SK-N-SH (cell line): ENCODE measurements at regions not wholly inside any gene's neighbourhood (a gene's known extent, or its start where the extent isn't known, plus 50 kb on each side); places are given as distances from the start of the nearest gene placed in this dataset.
A peak's percentile ranks its signal among the peaks of the same experiment; 100 is the strongest.

Experiments used
- CTCF ChIA-PET: fragments of 300-600, 350-600 bp; formaldehyde crosslinking; extraction: SDS; loops from one replicate; lab custom pipeline; 2021; lab: Yijun Ruan, JAX
- POLR2A ChIA-PET: fragments of 350-600 bp; sonication (Branson Sonifier 250); formaldehyde crosslinking; extraction: SDS; loops from one replicate; lab custom pipeline; 2020; ENCODE audit warnings: antibody characterized with exemption, inconsistent platforms; lab: Yijun Ruan, JAX
- DNase-seq: peaks from one replicate; pipeline ENCODE4 v3.0.0; 2012
- H2AFZ ChIP-seq: fragments of 200-600 bp; sonication (generic); 2 replicates; pipeline ENCODE4 v1.8.1; 2016; ENCODE audit warnings: antibody characterized with exemption, mild to moderate bottlenecking, low read depth
- H3F3A ChIP-seq: fragments of 200-600 bp; sonication (generic); replicated peaks from 2 replicates; pipeline ENCODE3; 2016; ENCODE audit warnings: antibody characterized with exemption, mild to moderate bottlenecking; ENCODE audit not compliant: insufficient read depth
- H3K27ac ChIP-seq, 2 experiments: fragments of 200-500 bp in 1 of 2; fragments of 200-600 bp in 1 of 2; sonication (Bioruptor generic) in 1 of 2; sonication (generic), shearing (Covaris generic) in 1 of 2; 2 replicates each; pipeline versions ENCODE4 v1.5.1 to v1.6.1; 2014 to 2016; ENCODE audit warnings: low read depth in 2 of 2, inconsistent platforms in 1 of 2, low read length in 1 of 2, mild to moderate bottlenecking in 1 of 2, mixed read lengths in 1 of 2
- H3K27me3 ChIP-seq: fragments of 200-600 bp; sonication (generic), shearing (Covaris generic); 2 replicates; pipeline ENCODE4 v1.6.1; 2016; ENCODE audit warnings: mixed run types; ENCODE audit not compliant: insufficient read depth
- H3K36me3 ChIP-seq, 2 experiments: fragments of 200-500 bp in 1 of 2; fragments of 200-600 bp in 1 of 2; sonication (Bioruptor generic) in 1 of 2; sonication (generic) in 1 of 2; replicated peaks in 1 of 2; 2 replicates each; pipeline versions ENCODE3 to v1.5.1; 2014 to 2016; ENCODE audit warnings: low read length in 1 of 2, mild to moderate bottlenecking in 1 of 2; ENCODE audit not compliant: insufficient read depth in 2 of 2, control insufficient read depth in 1 of 2
- H3K4me1 ChIP-seq, 2 experiments: fragments of 200-500 bp in 1 of 2; fragments of 200-600 bp in 1 of 2; sonication (Bioruptor generic) in 1 of 2; sonication (generic), shearing (Covaris generic) in 1 of 2; 2 replicates each; pipeline versions ENCODE4 v1.5.1 to v1.6.1; 2014 to 2016; ENCODE audit warnings: low read depth in 1 of 2, low read length in 1 of 2, mixed run types in 1 of 2; ENCODE audit not compliant: insufficient read depth in 2 of 2, control insufficient read depth in 1 of 2
- H3K4me2 ChIP-seq: fragments of 200-600 bp; sonication (generic), shearing (Covaris generic); 2 replicates; pipeline ENCODE4 v1.6.1; 2017; ENCODE audit warnings: mixed run types
- H3K4me3 ChIP-seq, 2 experiments: fragments of 200-500 bp in 1 of 2; fragments of 200-600 bp in 1 of 2; sonication (Bioruptor generic) in 1 of 2; sonication (generic), shearing (Covaris generic) in 1 of 2; 2 replicates each; pipeline versions ENCODE4 v1.5.1 to v1.8.1; 2014 to 2016; ENCODE audit warnings: low read depth in 2 of 2, inconsistent platforms in 1 of 2, low read length in 1 of 2, mild to moderate bottlenecking in 1 of 2, mixed read lengths in 1 of 2, moderate library complexity in 1 of 2
- H3K79me2 ChIP-seq: fragments of 200-600 bp; sonication (generic); 2 replicates; pipeline ENCODE4 v1.8.1; 2017; ENCODE audit warnings: mild to moderate bottlenecking; ENCODE audit not compliant: insufficient read depth
- H3K9ac ChIP-seq: fragments of 200-600 bp; sonication (generic); 2 replicates; pipeline ENCODE4 v1.6.1; 2017; ENCODE audit warnings: mixed run types
- H3K9me2 ChIP-seq: fragments of 200-600 bp; sonication (generic); 2 replicates; pipeline ENCODE4 v1.6.1; 2017; ENCODE audit warnings: mixed run types
- H3K9me3 ChIP-seq: fragments of 200-600 bp; sonication (generic); 2 replicates; pipeline ENCODE4 v1.6.1; 2017; ENCODE audit warnings: mixed run types, mild to moderate bottlenecking, moderate library complexity
- H4K20me1 ChIP-seq: fragments of 200-600 bp; sonication (generic); 2 replicates; pipeline ENCODE4 v1.6.1; 2017; ENCODE audit warnings: mild to moderate bottlenecking, mixed run types; ENCODE audit not compliant: insufficient read depth
- EP300 ChIP-seq, 2 experiments: IDR thresholded peaks; 2 replicates each; pipeline versions ENCODE4 v1.4.0 to v1.6.1; 2012; ENCODE audit warnings: borderline replicate concordance in 1 of 2, low read depth in 1 of 2, low read length in 1 of 2
- EZH2phosphoT487 ChIP-seq: fragments of 200-600 bp; sonication (generic); IDR thresholded peaks from 2 replicates; pipeline ENCODE4 v1.6.1; 2017; ENCODE audit warnings: low read depth, mixed run types, mild to moderate bottlenecking, antibody characterized with exemption, moderate library complexity, borderline replicate concordance
- FOSL2 ChIP-seq: IDR thresholded peaks from 2 replicates; pipeline ENCODE4 v1.4.0; 2012; ENCODE audit warnings: low read depth, mild to moderate bottlenecking, moderate library complexity, borderline replicate concordance
- IRF3 ChIP-seq: fragments of 150-350 bp; IDR thresholded peaks from 2 replicates; pipeline ENCODE4 v1.6.1; 2016; ENCODE audit warnings: mild to moderate bottlenecking, low read depth, low read length
- NRF1 ChIP-seq: IDR thresholded peaks from 2 replicates; pipeline ENCODE4 v1.6.1; 2012; ENCODE audit warnings: low read depth, mild to moderate bottlenecking, low read length
- POLR2AphosphoS5 ChIP-seq: IDR thresholded peaks from 2 replicates; pipeline ENCODE4 v1.6.1; 2012; ENCODE audit warnings: low read depth, low read length
- RAD21 ChIP-seq: IDR thresholded peaks from 2 replicates; pipeline ENCODE4 v1.6.1; 2012; ENCODE audit warnings: mild to moderate bottlenecking, low read length
- SMC3 ChIP-seq: IDR thresholded peaks from 2 replicates; pipeline ENCODE4 v1.6.1; 2012; ENCODE audit warnings: low read depth, low read length, improper control_type of control experiment
- TCF12 ChIP-seq: IDR thresholded peaks from 2 replicates; pipeline ENCODE4 v1.4.0; 2012
- WGBS: methylation state at CpG from one replicate; pipeline ENCODE4 v1.1.6; 2017; ENCODE audit warnings: low lambda C conversion rate; 5-methylcytosine and 5-hydroxymethylcytosine counted together
- TF ChIP-seq, protein P1 (sequence below): fragments of 200-600 bp; sonication (generic); IDR thresholded peaks from 2 replicates; pipeline ENCODE4 v1.6.1; 2017; ENCODE audit warnings: antibody characterized with exemption, mild to moderate bottlenecking, moderate library complexity
- TF ChIP-seq, protein P2 (sequence below): fragments of 150-350 bp; IDR thresholded peaks from 2 replicates; pipeline ENCODE4 v1.6.1; 2017; ENCODE audit warnings: antibody characterized with exemption, low read length, low read depth, borderline replicate concordance
- TF ChIP-seq, protein P3 (sequence below): IDR thresholded peaks from 2 replicates; pipeline ENCODE4 v1.4.0; 2012; ENCODE audit warnings: low read depth, borderline replicate concordance

- H3K4me1 ChIP-seq, result peaks cover 2 to 4% of the 10 kb centered on the region in 2 experiments; a peak in 3 of 4 replicates
- H3K4me3 ChIP-seq, result no peak overlapping the region
- TF ChIP-seq EZH2phosphoT487 (no peak), POLR2AphosphoS5 (no peak), FOSL2 (no peak), NRF1 (no peak), TCF12 (no peak), IRF3 (no peak), EP300 (IDR thresholded peaks at IDR 0.05; ENCODE audit: borderline replicate concordance in 1 of 2, low read depth in 1 of 2, low read length in 1 of 2) (no peak), RAD21 (peak; percentile 68), SMC3 (peak; percentile 54)
- TF ChIP-seq, protein P1, sequence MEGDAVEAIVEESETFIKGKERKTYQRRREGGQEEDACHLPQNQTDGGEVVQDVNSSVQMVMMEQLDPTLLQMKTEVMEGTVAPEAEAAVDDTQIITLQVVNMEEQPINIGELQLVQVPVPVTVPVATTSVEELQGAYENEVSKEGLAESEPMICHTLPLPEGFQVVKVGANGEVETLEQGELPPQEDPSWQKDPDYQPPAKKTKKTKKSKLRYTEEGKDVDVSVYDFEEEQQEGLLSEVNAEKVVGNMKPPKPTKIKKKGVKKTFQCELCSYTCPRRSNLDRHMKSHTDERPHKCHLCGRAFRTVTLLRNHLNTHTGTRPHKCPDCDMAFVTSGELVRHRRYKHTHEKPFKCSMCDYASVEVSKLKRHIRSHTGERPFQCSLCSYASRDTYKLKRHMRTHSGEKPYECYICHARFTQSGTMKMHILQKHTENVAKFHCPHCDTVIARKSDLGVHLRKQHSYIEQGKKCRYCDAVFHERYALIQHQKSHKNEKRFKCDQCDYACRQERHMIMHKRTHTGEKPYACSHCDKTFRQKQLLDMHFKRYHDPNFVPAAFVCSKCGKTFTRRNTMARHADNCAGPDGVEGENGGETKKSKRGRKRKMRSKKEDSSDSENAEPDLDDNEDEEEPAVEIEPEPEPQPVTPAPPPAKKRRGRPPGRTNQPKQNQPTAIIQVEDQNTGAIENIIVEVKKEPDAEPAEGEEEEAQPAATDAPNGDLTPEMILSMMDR, result peak; percentile 68
- TF ChIP-seq, protein P2, sequence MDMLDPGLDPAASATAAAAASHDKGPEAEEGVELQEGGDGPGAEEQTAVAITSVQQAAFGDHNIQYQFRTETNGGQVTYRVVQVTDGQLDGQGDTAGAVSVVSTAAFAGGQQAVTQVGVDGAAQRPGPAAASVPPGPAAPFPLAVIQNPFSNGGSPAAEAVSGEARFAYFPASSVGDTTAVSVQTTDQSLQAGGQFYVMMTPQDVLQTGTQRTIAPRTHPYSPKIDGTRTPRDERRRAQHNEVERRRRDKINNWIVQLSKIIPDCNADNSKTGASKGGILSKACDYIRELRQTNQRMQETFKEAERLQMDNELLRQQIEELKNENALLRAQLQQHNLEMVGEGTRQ, result no peak
- TF ChIP-seq, protein P3, sequence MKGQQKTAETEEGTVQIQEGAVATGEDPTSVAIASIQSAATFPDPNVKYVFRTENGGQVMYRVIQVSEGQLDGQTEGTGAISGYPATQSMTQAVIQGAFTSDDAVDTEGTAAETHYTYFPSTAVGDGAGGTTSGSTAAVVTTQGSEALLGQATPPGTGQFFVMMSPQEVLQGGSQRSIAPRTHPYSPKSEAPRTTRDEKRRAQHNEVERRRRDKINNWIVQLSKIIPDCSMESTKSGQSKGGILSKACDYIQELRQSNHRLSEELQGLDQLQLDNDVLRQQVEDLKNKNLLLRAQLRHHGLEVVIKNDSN, result no peak
- TF ChIP-seq, all 33 proteins: peak for 3
- POLR2A ChIA-PET, result interaction anchor here (0.6 kb wide), 1 partner anchor 712 kb away, joined by 4 read pairs; no protein-coding TSS in a partner anchor
- CTCF ChIA-PET, result interaction anchor here (0.7 to 2.1 kb wide), 13 partner anchors 10 to 1940 kb away, joined by 3 to 11 read pairs (median 4); no protein-coding TSS in a partner anchor
- no peaks in the 10 kb centered on the region for H3K9me3 ChIP-seq
- WGBS, result 84% methylated on average over 6 of the region's 6 CpGs
- no peaks in the 10 kb centered on the region for H3K79me2 ChIP-seq
- peak; percentile 14 for DNase-seq
- no peak overlapping the region for H2AFZ ChIP-seq
- H3K9ac ChIP-seq, result no peak overlapping the region
- no peaks in the 10 kb centered on the region for H4K20me1 ChIP-seq
- no peaks in the 10 kb centered on the region for H3K36me3 ChIP-seq
- H3K27me3 ChIP-seq, result no peaks in the 10 kb centered on the region
- H3K4me2 ChIP-seq, result no peak overlapping the region
- no peaks in the 10 kb centered on the region for H3K9me2 ChIP-seq
- H3K27ac ChIP-seq, result no peak overlapping the region
- no peaks in the 10 kb centered on the region for H3F3A ChIP-seq
Measured at GRCh38 chr5:92909602-92909962, 671.4 kb downstream of the NR2F1-AS1 start.
